H9 (cell line): ENCODE measurements at regions not wholly inside any gene's neighbourhood (a gene's known extent, or its start where the extent isn't known, plus 50 kb on each side); places are given as distances from the start of the nearest gene placed in this dataset.

Experiments used
- DNase-seq: peaks from one replicate; pipeline ENCODE4 v3.0.0-alpha.2; 2017
- H2AFZ ChIP-seq: one replicate; pipeline ENCODE4 v1.6.1; 2013; ENCODE audit warnings: mild to moderate bottlenecking, low read length, control low read depth, moderate library complexity
- H2AK5ac ChIP-seq: 2 replicates; pipeline ENCODE4 v1.6.1; 2013; ENCODE audit warnings: low read length, control low read depth, mixed read lengths; ENCODE audit not compliant: insufficient read length
- H2BK120ac ChIP-seq: one replicate; pipeline ENCODE4 v1.6.1; 2013; ENCODE audit warnings: low read depth, mild to moderate bottlenecking, low read length, control low read depth, inconsistent platforms; ENCODE audit not compliant: poor library complexity, severe bottlenecking
- H2BK12ac ChIP-seq: 2 replicates; pipeline ENCODE4 v1.6.1; 2013; ENCODE audit warnings: low read length, control low read depth, mixed read lengths, low read depth; ENCODE audit not compliant: insufficient read length
- H2BK15ac ChIP-seq: 2 replicates; pipeline ENCODE4 v1.6.1; 2013; ENCODE audit warnings: low read depth, low read length, control low read depth
- H2BK20ac ChIP-seq: one replicate; pipeline ENCODE4 v1.6.1; 2013; ENCODE audit warnings: low read depth, mild to moderate bottlenecking, low read length, control low read depth, inconsistent platforms; ENCODE audit not compliant: poor library complexity, severe bottlenecking
- H2BK5ac ChIP-seq: 2 replicates; pipeline ENCODE4 v1.6.1; 2013; ENCODE audit warnings: low read length, control low read depth, mixed read lengths; ENCODE audit not compliant: insufficient read length
- H3K14ac ChIP-seq: 2 replicates; pipeline ENCODE4 v1.6.1; 2013; ENCODE audit warnings: low read length, control low read depth; ENCODE audit not compliant: insufficient read depth
- H3K18ac ChIP-seq: 2 replicates; pipeline ENCODE4 v1.6.1; 2013; ENCODE audit warnings: low read depth, mild to moderate bottlenecking, mixed read lengths, low read length, control low read depth; ENCODE audit not compliant: insufficient read length
- H3K23ac ChIP-seq: 2 replicates; pipeline ENCODE4 v1.6.1; 2013; ENCODE audit warnings: low read length, control low read depth, mixed read lengths, low read depth; ENCODE audit not compliant: insufficient read length
- H3K23me2 ChIP-seq: 2 replicates; pipeline ENCODE4 v1.6.1; 2013; ENCODE audit warnings: low read depth, mild to moderate bottlenecking, mixed read lengths, low read length, control low read depth; ENCODE audit not compliant: insufficient read length, poor library complexity, severe bottlenecking
- H3K27ac ChIP-seq: 2 replicates; pipeline ENCODE4 v1.5.1; 2013; ENCODE audit warnings: low read length, control low read depth, mixed read lengths, low read depth; ENCODE audit not compliant: insufficient read length
- H3K27me3 ChIP-seq: 2 replicates; pipeline ENCODE4 v1.6.1; 2013; ENCODE audit warnings: low read length, control low read depth, inconsistent platforms; ENCODE audit not compliant: insufficient read depth
- H3K4ac ChIP-seq: 2 replicates; pipeline ENCODE4 v1.6.1; 2013; ENCODE audit warnings: low read depth, mild to moderate bottlenecking, control low read depth, inconsistent platforms, low read length, moderate library complexity
- H3K4me1 ChIP-seq: 2 replicates; pipeline ENCODE4 v1.6.1; 2013; ENCODE audit warnings: low read length, control low read depth, inconsistent platforms; ENCODE audit not compliant: insufficient read depth
- H3K4me2 ChIP-seq: 2 replicates; pipeline ENCODE4 v1.6.1; 2013; ENCODE audit warnings: low read length, control low read depth, mixed read lengths; ENCODE audit not compliant: insufficient read length, insufficient read depth
- H3K56ac ChIP-seq: 2 replicates; pipeline ENCODE4 v1.6.1; 2013; ENCODE audit warnings: low read depth, mild to moderate bottlenecking, mixed read lengths, low read length, control low read depth; ENCODE audit not compliant: insufficient read length
- H3K79me1 ChIP-seq: 2 replicates; pipeline ENCODE4 v1.6.1; 2013; ENCODE audit warnings: low read depth, mild to moderate bottlenecking, moderate library complexity, low read length, control low read depth, inconsistent platforms; ENCODE audit not compliant: insufficient read depth, poor library complexity, severe bottlenecking
- H3K79me2 ChIP-seq: 2 replicates; pipeline ENCODE4 v1.6.1; 2013; ENCODE audit warnings: low read length, control low read depth, inconsistent platforms; ENCODE audit not compliant: insufficient read depth
- H3K9ac ChIP-seq: 2 replicates; pipeline ENCODE4 v1.6.1; 2013; ENCODE audit warnings: low read length, control low read depth, mixed read lengths; ENCODE audit not compliant: insufficient read length; ENCODE audit errors: extremely low read depth
- H3K9me3 ChIP-seq: one replicate; pipeline ENCODE4 v1.6.1; 2013; ENCODE audit warnings: low read depth, low read length, inconsistent platforms; ENCODE audit not compliant: control insufficient read depth
- H3T11ph ChIP-seq: one replicate; pipeline ENCODE4 v1.6.1; 2013; ENCODE audit warnings: mild to moderate bottlenecking, low read length, control low read depth, inconsistent platforms
- H4K20me1 ChIP-seq: one replicate; pipeline ENCODE4 v1.6.1; 2013; ENCODE audit not compliant: control insufficient read depth, insufficient read length, insufficient read depth
- H4K5ac ChIP-seq: 2 replicates; pipeline ENCODE4 v1.6.1; 2013; ENCODE audit warnings: low read depth, mild to moderate bottlenecking, mixed read lengths, low read length, control low read depth; ENCODE audit not compliant: insufficient read length
- H4K8ac ChIP-seq: replicated peaks from 2 replicates; pipeline ENCODE4 v1.6.1; 2013; ENCODE audit warnings: low read length, control low read depth, mixed read lengths, low read depth; ENCODE audit not compliant: insufficient read length
- H4K91ac ChIP-seq: 2 replicates; pipeline ENCODE4 v1.6.1; 2013; ENCODE audit warnings: low read depth, mild to moderate bottlenecking, moderate library complexity, mixed read lengths, low read length, control low read depth; ENCODE audit not compliant: insufficient read length
- H3K27ac Mint-ChIP-seq, 3 experiments: 2 replicates in 2 of 3; 3 replicates in 1 of 3; pipeline ENCODE4 v1.8.0; 2020 to 2021; ENCODE audit warnings: mixed read lengths in 3 of 3, mild to moderate bottlenecking in 1 of 3, moderate library complexity in 1 of 3
- H3K27me3 Mint-ChIP-seq: 2 replicates; pipeline ENCODE4 v1.8.0; 2021; ENCODE audit warnings: low read depth, mild to moderate bottlenecking, moderate library complexity, mixed read lengths
- H3K36me3 Mint-ChIP-seq, 3 experiments: 2 replicates in 2 of 3; 3 replicates in 1 of 3; pipeline ENCODE4 v1.8.0; 2020 to 2021; ENCODE audit warnings: low read depth in 3 of 3, mixed read lengths in 3 of 3; ENCODE audit not compliant: insufficient read depth in 1 of 3
- H3K4me1 Mint-ChIP-seq, 2 experiments: 2 replicates each; pipeline ENCODE4 v1.8.0; 2020; ENCODE audit warnings: mixed read lengths in 2 of 2
- H3K4me3 Mint-ChIP-seq, 2 experiments: 2 replicates in 1 of 2; 3 replicates in 1 of 2; pipeline ENCODE4 v1.8.0; 2020 to 2021; ENCODE audit warnings: mild to moderate bottlenecking in 2 of 2, mixed read lengths in 2 of 2, moderate library complexity in 1 of 2
- H3K9me3 Mint-ChIP-seq, 2 experiments: 2 replicates in 1 of 2; 3 replicates in 1 of 2; pipeline ENCODE4 v1.8.0; 2020; ENCODE audit warnings: mild to moderate bottlenecking in 2 of 2, mixed read lengths in 2 of 2, moderate library complexity in 1 of 2
- TF ChIP-seq, protein P1 (sequence below): fragments of 200-600 bp; sonication (generic); conservative IDR thresholded peaks from 3 replicates; pipeline ENCODE4 v1.8.0; 2021; ENCODE audit warnings: antibody characterized with exemption, mild to moderate bottlenecking

DNA sequence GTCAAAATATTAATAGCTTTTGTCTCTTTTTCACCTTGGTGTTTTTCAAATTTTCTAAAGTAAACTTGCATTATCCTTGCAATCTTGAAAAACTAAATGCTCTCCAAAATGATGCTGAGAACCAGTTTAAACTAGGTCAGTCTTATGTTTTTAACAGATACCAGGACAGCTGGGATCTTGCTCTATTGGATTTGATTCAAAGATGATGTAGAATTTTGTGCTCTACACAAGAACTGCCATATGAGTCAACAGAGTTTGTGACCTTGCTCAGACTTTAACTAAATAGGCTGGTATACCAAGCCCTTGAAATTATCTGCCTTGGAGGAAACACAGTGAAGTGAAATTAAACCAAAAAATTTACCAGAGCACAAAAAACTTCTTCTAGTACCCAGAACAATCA, 991.1 kb downstream of the STPG2 start:
- H3K56ac ChIP-seq, result no peak overlapping the region
- no peak overlapping the region for H2BK15ac ChIP-seq
- no peak overlapping the region for H4K8ac ChIP-seq
- no peaks in the 10 kb centered on the region for H3K27me3 ChIP-seq
- H3K18ac ChIP-seq, result no peak overlapping the region
- H2AK5ac ChIP-seq, result no peak overlapping the region
- H3K36me3 Mint-ChIP-seq, result no peaks in the 10 kb centered on the region
- no peaks in the 10 kb centered on the region for H4K20me1 ChIP-seq
- no peak overlapping the region for H2AFZ ChIP-seq
- H2BK12ac ChIP-seq, result no peak overlapping the region
- H2BK20ac ChIP-seq, result no peak overlapping the region
- H3K4me1 ChIP-seq, result no peaks in the 10 kb centered on the region
- no peaks in the 10 kb centered on the region for H3K79me2 ChIP-seq
- H3K9me3 ChIP-seq, result no peaks in the 10 kb centered on the region
- H3K4ac ChIP-seq, result no peak overlapping the region
- no peak for DNase-seq
- no peak overlapping the region for H4K91ac ChIP-seq
- no peaks in the 10 kb centered on the region for H3K79me1 ChIP-seq
- TF ChIP-seq, protein P1, sequence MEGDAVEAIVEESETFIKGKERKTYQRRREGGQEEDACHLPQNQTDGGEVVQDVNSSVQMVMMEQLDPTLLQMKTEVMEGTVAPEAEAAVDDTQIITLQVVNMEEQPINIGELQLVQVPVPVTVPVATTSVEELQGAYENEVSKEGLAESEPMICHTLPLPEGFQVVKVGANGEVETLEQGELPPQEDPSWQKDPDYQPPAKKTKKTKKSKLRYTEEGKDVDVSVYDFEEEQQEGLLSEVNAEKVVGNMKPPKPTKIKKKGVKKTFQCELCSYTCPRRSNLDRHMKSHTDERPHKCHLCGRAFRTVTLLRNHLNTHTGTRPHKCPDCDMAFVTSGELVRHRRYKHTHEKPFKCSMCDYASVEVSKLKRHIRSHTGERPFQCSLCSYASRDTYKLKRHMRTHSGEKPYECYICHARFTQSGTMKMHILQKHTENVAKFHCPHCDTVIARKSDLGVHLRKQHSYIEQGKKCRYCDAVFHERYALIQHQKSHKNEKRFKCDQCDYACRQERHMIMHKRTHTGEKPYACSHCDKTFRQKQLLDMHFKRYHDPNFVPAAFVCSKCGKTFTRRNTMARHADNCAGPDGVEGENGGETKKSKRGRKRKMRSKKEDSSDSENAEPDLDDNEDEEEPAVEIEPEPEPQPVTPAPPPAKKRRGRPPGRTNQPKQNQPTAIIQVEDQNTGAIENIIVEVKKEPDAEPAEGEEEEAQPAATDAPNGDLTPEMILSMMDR, result no peak
- H3K23me2 ChIP-seq, result no peaks in the 10 kb centered on the region
- no peak overlapping the region for H3K27ac ChIP-seq
- peaks cover 4 to 11% of the 10 kb centered on the region in 2 experiments; a peak in 1 of 4 replicates for H3K4me1 Mint-ChIP-seq
- H2BK120ac ChIP-seq, result no peak overlapping the region
- 0 out of 7 replicates have a peak overlapping the region, but pooled peaks of 1 of the 3 experiments have one; percentile 27 for H3K27ac Mint-ChIP-seq
- no peak overlapping the region for H2BK5ac ChIP-seq
- no peak overlapping the region for H4K5ac ChIP-seq
- no peak overlapping the region for H3K23ac ChIP-seq
- no peak overlapping the region for H3T11ph ChIP-seq
- no peak overlapping the region for H3K9ac ChIP-seq
- H3K4me3 Mint-ChIP-seq, result no peak overlapping the region
- no peak overlapping the region for H3K4me2 ChIP-seq
- peaks cover 0 to 2% of the 10 kb centered on the region in 2 experiments; a peak in 2 of 5 replicates for H3K9me3 Mint-ChIP-seq
- no peaks in the 10 kb centered on the region for H3K27me3 Mint-ChIP-seq
- H3K14ac ChIP-seq, result no peak overlapping the region
